Neural cell (in vitro differentiated cells): ENCODE measurements at regions not wholly inside any gene's neighbourhood (a gene's known extent, or its start where the extent isn't known, plus 50 kb on each side); places are given as distances from the start of the nearest gene placed in this dataset.

Experiments used
- H2AFZ ChIP-seq: fragments of 200-600, 300-800 bp; sonication (generic), shearing (Covaris generic); 2 replicates; pipeline ENCODE4 v1.6.0; 2014; ENCODE audit warnings: low read depth, mild to moderate bottlenecking, antibody characterized with exemption, low read length, moderate library complexity
- H3F3A ChIP-seq: fragments of 200-600 bp; shearing (Covaris generic); 2 replicates; pipeline ENCODE4 v1.6.1; 2016; ENCODE audit warnings: mild to moderate bottlenecking, moderate library complexity, mixed read lengths, antibody characterized with exemption, low read length; ENCODE audit not compliant: insufficient read depth, poor library complexity, severe bottlenecking
- H3K27ac ChIP-seq: fragments of 200-600, 300-800 bp; sonication (generic), shearing (Covaris generic); 2 replicates; pipeline ENCODE4 v1.5.1; 2014; ENCODE audit warnings: mild to moderate bottlenecking, low read length, moderate library complexity
- H3K27me3 ChIP-seq: fragments of 300-800, 200-600 bp; sonication (generic), shearing (Covaris generic); 2 replicates; pipeline ENCODE4 v1.6.0; 2014; ENCODE audit warnings: mild to moderate bottlenecking, low read depth, low read length, moderate library complexity; ENCODE audit not compliant: insufficient read depth
- H3K36me3 ChIP-seq: fragments of 300-800, 200-600 bp; sonication (generic), shearing (Covaris generic); 2 replicates; pipeline ENCODE4 v1.5.1; 2014; ENCODE audit warnings: mild to moderate bottlenecking, antibody characterized with exemption, low read length, moderate library complexity; ENCODE audit not compliant: insufficient read depth
- H3K4me2 ChIP-seq: fragments of 300-800, 200-600 bp; sonication (generic), shearing (Covaris generic); 2 replicates; pipeline ENCODE4 v1.6.0; 2014; ENCODE audit warnings: mild to moderate bottlenecking, low read length
- H3K4me3 ChIP-seq: fragments of 300-800, 200-600 bp; sonication (generic), shearing (Covaris generic); 2 replicates; pipeline ENCODE4 v1.5.1; 2014; ENCODE audit warnings: mild to moderate bottlenecking, low read length, moderate library complexity
- H3K79me2 ChIP-seq: fragments of 200-600 bp; shearing (Covaris generic); replicated peaks from 2 replicates; pipeline ENCODE4 v1.6.0; 2014; ENCODE audit warnings: mild to moderate bottlenecking, low read length, moderate library complexity; ENCODE audit not compliant: insufficient read depth
- H3K9ac ChIP-seq: fragments of 300-800, 200-600 bp; sonication (generic), shearing (Covaris generic); 2 replicates; pipeline ENCODE4 v1.6.1; 2016; ENCODE audit warnings: mild to moderate bottlenecking, low read length, mixed read lengths
- H3K9me2 ChIP-seq: fragments of 200-600 bp; shearing (Covaris generic); 2 replicates; pipeline ENCODE4 v1.6.1; 2016; ENCODE audit warnings: mild to moderate bottlenecking, low read length, mixed read lengths; ENCODE audit not compliant: insufficient read depth
- H3K9me3 ChIP-seq: fragments of 200-600, 300-800 bp; sonication (generic), shearing (Covaris generic); 2 replicates; pipeline ENCODE4 v1.6.1; 2016; ENCODE audit warnings: mild to moderate bottlenecking, mixed run types, low read length, moderate library complexity, mixed read lengths
- H4K20me1 ChIP-seq: fragments of 200-600 bp; shearing (Covaris generic); 2 replicates; pipeline ENCODE4 v1.6.1; 2016; ENCODE audit warnings: mild to moderate bottlenecking, mixed run types; ENCODE audit not compliant: insufficient read depth
- EP300 ChIP-seq: fragments of 450-650 bp; conservative IDR thresholded peaks from 2 replicates; pipeline ENCODE4 v1.6.1; 2014; ENCODE audit warnings: antibody characterized with exemption, mild to moderate bottlenecking, moderate library complexity; ENCODE audit not compliant: poor library complexity, severe bottlenecking
- EZH2 ChIP-seq: fragments of 200-600, 300-800 bp; shearing (Covaris generic), sonication (generic); IDR thresholded peaks from 2 replicates; pipeline ENCODE4 v1.6.1; 2014; ENCODE audit warnings: antibody characterized with exemption, low read length, borderline replicate concordance, mild to moderate bottlenecking; ENCODE audit not compliant: insufficient read depth, poor library complexity, severe bottlenecking
- MXI1 ChIP-seq: fragments of 450-650 bp; conservative IDR thresholded peaks from 2 replicates; pipeline ENCODE4 v1.6.1; 2014; ENCODE audit warnings: antibody characterized with exemption, mild to moderate bottlenecking; ENCODE audit not compliant: poor library complexity, severe bottlenecking
- POLR2AphosphoS5 ChIP-seq: IDR thresholded peaks from 2 replicates; pipeline ENCODE4 v1.6.1; 2012
- RAD21 ChIP-seq: fragments of 450-650 bp; conservative IDR thresholded peaks from 2 replicates; pipeline ENCODE4 v1.6.1; 2014; ENCODE audit warnings: antibody characterized with exemption, mild to moderate bottlenecking, moderate library complexity
- SMC3 ChIP-seq: fragments of 450-650 bp; conservative IDR thresholded peaks from 2 replicates; pipeline ENCODE4 v1.6.1; 2014; ENCODE audit warnings: antibody characterized with exemption, mild to moderate bottlenecking, moderate library complexity; ENCODE audit not compliant: poor library complexity
- TAF1 ChIP-seq: IDR thresholded peaks from 2 replicates; pipeline ENCODE4 v1.6.1; 2012; ENCODE audit warnings: low read depth
- TF ChIP-seq, protein P1 (sequence below): IDR thresholded peaks from 2 replicates; pipeline ENCODE4 v1.6.1; 2012; ENCODE audit warnings: borderline replicate concordance
- TF ChIP-seq, protein P2 (sequence below): fragments of 450-650 bp; IDR thresholded peaks from 2 replicates; pipeline ENCODE4 v1.5.1; 2014; ENCODE audit warnings: antibody characterized with exemption, mild to moderate bottlenecking, moderate library complexity; ENCODE audit not compliant: poor library complexity, severe bottlenecking

DNA sequence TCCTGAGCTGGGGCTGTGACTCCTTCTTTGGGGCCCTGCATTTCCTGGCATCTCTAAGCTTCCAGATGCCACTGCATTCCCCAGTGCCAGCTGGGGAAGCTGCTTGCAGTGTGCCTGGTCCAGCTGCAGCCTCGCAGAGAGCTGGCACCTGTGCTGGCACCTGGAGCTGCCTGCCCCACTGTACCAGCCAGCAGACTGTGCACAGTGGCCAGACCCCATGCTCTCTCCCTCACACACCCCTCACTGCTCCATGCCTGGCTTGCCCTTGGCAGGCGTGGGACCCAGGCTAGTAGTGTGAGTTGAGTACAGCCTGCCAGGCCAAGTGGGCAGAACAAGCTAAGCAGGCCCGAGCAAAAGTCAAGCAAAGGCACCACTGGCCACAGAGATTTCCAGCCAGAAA, 327.5 kb downstream of the NDFIP2 start:
- Histone ChIP-seq H3K36me3 (no peaks in the 10 kb centered on the region), H3F3A (no peaks in the 10 kb centered on the region), H3K27me3 (no peaks in the 10 kb centered on the region), H3K9me2 (no peaks in the 10 kb centered on the region), H3K4me3 (no peak overlapping the region), H2AFZ (no peak overlapping the region), H3K4me2 (no peak overlapping the region), H3K9ac (no peak overlapping the region), H4K20me1 (no peaks in the 10 kb centered on the region), H3K9me3 (no peaks in the 10 kb centered on the region), H3K79me2 (no peaks in the 10 kb centered on the region), H3K27ac (no peak overlapping the region)
- TF ChIP-seq POLR2AphosphoS5, result no peak
- TF ChIP-seq, protein P1, sequence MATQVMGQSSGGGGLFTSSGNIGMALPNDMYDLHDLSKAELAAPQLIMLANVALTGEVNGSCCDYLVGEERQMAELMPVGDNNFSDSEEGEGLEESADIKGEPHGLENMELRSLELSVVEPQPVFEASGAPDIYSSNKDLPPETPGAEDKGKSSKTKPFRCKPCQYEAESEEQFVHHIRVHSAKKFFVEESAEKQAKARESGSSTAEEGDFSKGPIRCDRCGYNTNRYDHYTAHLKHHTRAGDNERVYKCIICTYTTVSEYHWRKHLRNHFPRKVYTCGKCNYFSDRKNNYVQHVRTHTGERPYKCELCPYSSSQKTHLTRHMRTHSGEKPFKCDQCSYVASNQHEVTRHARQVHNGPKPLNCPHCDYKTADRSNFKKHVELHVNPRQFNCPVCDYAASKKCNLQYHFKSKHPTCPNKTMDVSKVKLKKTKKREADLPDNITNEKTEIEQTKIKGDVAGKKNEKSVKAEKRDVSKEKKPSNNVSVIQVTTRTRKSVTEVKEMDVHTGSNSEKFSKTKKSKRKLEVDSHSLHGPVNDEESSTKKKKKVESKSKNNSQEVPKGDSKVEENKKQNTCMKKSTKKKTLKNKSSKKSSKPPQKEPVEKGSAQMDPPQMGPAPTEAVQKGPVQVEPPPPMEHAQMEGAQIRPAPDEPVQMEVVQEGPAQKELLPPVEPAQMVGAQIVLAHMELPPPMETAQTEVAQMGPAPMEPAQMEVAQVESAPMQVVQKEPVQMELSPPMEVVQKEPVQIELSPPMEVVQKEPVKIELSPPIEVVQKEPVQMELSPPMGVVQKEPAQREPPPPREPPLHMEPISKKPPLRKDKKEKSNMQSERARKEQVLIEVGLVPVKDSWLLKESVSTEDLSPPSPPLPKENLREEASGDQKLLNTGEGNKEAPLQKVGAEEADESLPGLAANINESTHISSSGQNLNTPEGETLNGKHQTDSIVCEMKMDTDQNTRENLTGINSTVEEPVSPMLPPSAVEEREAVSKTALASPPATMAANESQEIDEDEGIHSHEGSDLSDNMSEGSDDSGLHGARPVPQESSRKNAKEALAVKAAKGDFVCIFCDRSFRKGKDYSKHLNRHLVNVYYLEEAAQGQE, result no peak
- TF ChIP-seq RAD21, result no peak
- TF ChIP-seq, protein P2, sequence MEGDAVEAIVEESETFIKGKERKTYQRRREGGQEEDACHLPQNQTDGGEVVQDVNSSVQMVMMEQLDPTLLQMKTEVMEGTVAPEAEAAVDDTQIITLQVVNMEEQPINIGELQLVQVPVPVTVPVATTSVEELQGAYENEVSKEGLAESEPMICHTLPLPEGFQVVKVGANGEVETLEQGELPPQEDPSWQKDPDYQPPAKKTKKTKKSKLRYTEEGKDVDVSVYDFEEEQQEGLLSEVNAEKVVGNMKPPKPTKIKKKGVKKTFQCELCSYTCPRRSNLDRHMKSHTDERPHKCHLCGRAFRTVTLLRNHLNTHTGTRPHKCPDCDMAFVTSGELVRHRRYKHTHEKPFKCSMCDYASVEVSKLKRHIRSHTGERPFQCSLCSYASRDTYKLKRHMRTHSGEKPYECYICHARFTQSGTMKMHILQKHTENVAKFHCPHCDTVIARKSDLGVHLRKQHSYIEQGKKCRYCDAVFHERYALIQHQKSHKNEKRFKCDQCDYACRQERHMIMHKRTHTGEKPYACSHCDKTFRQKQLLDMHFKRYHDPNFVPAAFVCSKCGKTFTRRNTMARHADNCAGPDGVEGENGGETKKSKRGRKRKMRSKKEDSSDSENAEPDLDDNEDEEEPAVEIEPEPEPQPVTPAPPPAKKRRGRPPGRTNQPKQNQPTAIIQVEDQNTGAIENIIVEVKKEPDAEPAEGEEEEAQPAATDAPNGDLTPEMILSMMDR, result no peak
- TF ChIP-seq TAF1, result no peak
- TF ChIP-seq MXI1, result no peak
- TF ChIP-seq EZH2, result no peak
- no peak for TF ChIP-seq EP300
- TF ChIP-seq SMC3, result no peak

GRCh38 chr13:79807554-79807953, 326.6 kb downstream of the NDFIP2 start:
- no peaks in the 10 kb centered on the region for H3K27me3 ChIP-seq
- no peaks in the 10 kb centered on the region for H4K20me1 ChIP-seq
- H3K9me3 ChIP-seq, result no peaks in the 10 kb centered on the region
- H3K27ac ChIP-seq, result no peak overlapping the region
- H3K79me2 ChIP-seq, result no peaks in the 10 kb centered on the region
- H3K36me3 ChIP-seq, result no peaks in the 10 kb centered on the region
- H3F3A ChIP-seq, result no peaks in the 10 kb centered on the region
- H2AFZ ChIP-seq, result no peak overlapping the region
- H3K4me2 ChIP-seq, result no peak overlapping the region
- no peak overlapping the region for H3K9ac ChIP-seq
- no peak overlapping the region for H3K4me3 ChIP-seq
- no peaks in the 10 kb centered on the region for H3K9me2 ChIP-seq
- no peak for TF ChIP-seq MXI1
- TF ChIP-seq EZH2, result no peak

DNA sequence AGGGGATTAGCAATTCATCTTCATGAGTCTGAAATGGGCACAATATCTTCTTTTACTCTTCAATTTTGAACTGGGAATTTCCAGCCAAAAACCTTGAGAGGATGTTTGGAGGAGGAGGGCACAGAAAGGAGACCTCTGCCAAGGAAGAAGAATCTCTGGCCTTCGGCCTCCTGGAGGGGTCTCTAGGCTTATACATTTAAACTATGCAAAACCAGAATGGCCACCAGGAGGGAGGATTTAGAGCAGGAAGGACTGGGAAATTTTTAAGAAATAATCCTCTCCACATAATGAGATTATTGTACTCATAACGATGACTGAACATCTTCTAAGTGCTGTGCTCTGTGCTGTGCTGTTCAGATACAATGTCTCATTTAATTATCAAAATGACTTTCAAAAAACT, 325.9 kb downstream of the NDFIP2 start:
- no peaks in the 10 kb centered on the region for H3F3A ChIP-seq
- no peak overlapping the region for H3K9ac ChIP-seq
- H4K20me1 ChIP-seq, result no peaks in the 10 kb centered on the region
- H3K4me3 ChIP-seq, result no peak overlapping the region
- no peaks in the 10 kb centered on the region for H3K9me2 ChIP-seq
- H3K9me3 ChIP-seq, result no peaks in the 10 kb centered on the region
- TF ChIP-seq, protein P1, result no peak
- TF ChIP-seq EZH2 (no peak), TAF1 (no peak), POLR2AphosphoS5 (no peak), MXI1 (no peak), SMC3 (no peak), RAD21 (no peak), EP300 (no peak)
- TF ChIP-seq, protein P2, result no peak
- H3K36me3 ChIP-seq, result no peaks in the 10 kb centered on the region
- no peak overlapping the region for H2AFZ ChIP-seq
- H3K27me3 ChIP-seq, result no peaks in the 10 kb centered on the region
- H3K27ac ChIP-seq, result no peak overlapping the region
- no peak overlapping the region for H3K4me2 ChIP-seq
- H3K79me2 ChIP-seq, result no peaks in the 10 kb centered on the region
